ENCODE measurements at regions not wholly inside any gene's neighbourhood (a gene's known extent, or its start where the extent isn't known, plus 50 kb on each side); places are given as distances from the start of the nearest gene placed in this dataset.
"Not testable (repeated sequence)": the region's sequence is repeated elsewhere in the genome, so short reads cannot be mapped to it uniquely, and the experiment has no call there.

DNA sequence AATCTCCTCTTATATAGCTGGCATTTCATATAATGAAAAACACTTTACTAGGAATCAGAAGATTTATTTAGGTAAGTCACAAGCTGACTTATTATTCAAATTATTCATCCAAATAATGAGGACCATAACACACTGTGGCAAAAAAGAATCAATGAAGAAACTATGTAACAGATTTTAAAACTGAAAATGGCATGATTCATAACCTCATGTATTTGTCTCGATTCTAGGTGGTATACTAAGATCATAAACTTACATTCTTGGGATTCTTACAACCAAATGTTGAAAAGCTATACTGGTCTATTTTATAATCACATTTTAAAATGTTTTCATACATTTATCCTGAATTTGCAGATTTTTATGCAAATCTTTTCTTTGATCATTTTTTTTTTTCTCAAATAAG, 69.6 kb upstream of the ZSCAN2 start:
- TF ChIP-seq POLR2A (IDR thresholded peaks at IDR 0.05), result not testable (repeated sequence)
- TF ChIP-seq, protein P1, sequence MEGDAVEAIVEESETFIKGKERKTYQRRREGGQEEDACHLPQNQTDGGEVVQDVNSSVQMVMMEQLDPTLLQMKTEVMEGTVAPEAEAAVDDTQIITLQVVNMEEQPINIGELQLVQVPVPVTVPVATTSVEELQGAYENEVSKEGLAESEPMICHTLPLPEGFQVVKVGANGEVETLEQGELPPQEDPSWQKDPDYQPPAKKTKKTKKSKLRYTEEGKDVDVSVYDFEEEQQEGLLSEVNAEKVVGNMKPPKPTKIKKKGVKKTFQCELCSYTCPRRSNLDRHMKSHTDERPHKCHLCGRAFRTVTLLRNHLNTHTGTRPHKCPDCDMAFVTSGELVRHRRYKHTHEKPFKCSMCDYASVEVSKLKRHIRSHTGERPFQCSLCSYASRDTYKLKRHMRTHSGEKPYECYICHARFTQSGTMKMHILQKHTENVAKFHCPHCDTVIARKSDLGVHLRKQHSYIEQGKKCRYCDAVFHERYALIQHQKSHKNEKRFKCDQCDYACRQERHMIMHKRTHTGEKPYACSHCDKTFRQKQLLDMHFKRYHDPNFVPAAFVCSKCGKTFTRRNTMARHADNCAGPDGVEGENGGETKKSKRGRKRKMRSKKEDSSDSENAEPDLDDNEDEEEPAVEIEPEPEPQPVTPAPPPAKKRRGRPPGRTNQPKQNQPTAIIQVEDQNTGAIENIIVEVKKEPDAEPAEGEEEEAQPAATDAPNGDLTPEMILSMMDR (IDR thresholded peaks at IDR 0.05), result not testable (repeated sequence)

Measured in body of pancreas (tissue), 4 donors.